GM12878 (cell line): ENCODE measurements at regions not wholly inside any gene's neighbourhood (a gene's known extent, or its start where the extent isn't known, plus 50 kb on each side); places are given as distances from the start of the nearest gene placed in this dataset.

Experiments used
- CBFB ChIP-seq: IDR thresholded peaks from 2 replicates; pipeline ENCODE4 v1.6.1; 2016; ENCODE audit warnings: antibody characterized with exemption, low read depth
- CREB1 ChIP-seq: IDR thresholded peaks from 2 replicates; pipeline ENCODE4 v1.6.1; 2012; ENCODE audit warnings: low read depth, mild to moderate bottlenecking, inconsistent platforms
- EP300 ChIP-seq, 2 experiments: fragments of 150-350 bp in 1 of 2; IDR thresholded peaks; 2 replicates each; pipeline ENCODE4 v1.6.1; 2011 to 2012; ENCODE audit warnings: low read depth in 2 of 2, low read length in 2 of 2, borderline replicate concordance in 1 of 2, improper control_type of control experiment in 1 of 2, inconsistent platforms in 1 of 2; ENCODE audit not compliant: control insufficient read depth in 1 of 2
- EZH2 ChIP-seq: IDR thresholded peaks from 2 replicates; pipeline ENCODE4 v1.6.1; 2012; ENCODE audit warnings: low read depth, mild to moderate bottlenecking, control low read depth, inconsistent platforms, low read length, borderline replicate concordance; ENCODE audit not compliant: control insufficient read depth
- HCFC1 ChIP-seq: fragments of 150-350 bp; IDR thresholded peaks from 2 replicates; pipeline ENCODE4 v1.6.1; 2014; ENCODE audit warnings: low read length
- JUNB ChIP-seq: IDR thresholded peaks from 2 replicates; pipeline ENCODE4 v1.6.1; 2016; ENCODE audit warnings: antibody characterized with exemption, mild to moderate bottlenecking
- POLR2A ChIP-seq: IDR thresholded peaks from 2 replicates; pipeline ENCODE4 v1.6.1; 2011; ENCODE audit warnings: low read depth, mild to moderate bottlenecking, low read length
- POLR2AphosphoS5 ChIP-seq: IDR thresholded peaks from 2 replicates; pipeline ENCODE4 v1.6.1; 2011; ENCODE audit warnings: mild to moderate bottlenecking, low read length, inconsistent platforms
- USF2 ChIP-seq: IDR thresholded peaks from 2 replicates; pipeline ENCODE4 v1.6.1; 2011; ENCODE audit warnings: low read depth, low read length, improper control_type of control experiment, borderline replicate concordance
- TF ChIP-seq, protein P1 (sequence below): IDR thresholded peaks from 2 replicates; pipeline ENCODE4 v1.6.1; 2011; ENCODE audit warnings: borderline replicate concordance, low read depth, mild to moderate bottlenecking, moderate library complexity, mixed read lengths, low read length; ENCODE audit not compliant: insufficient read depth; ENCODE audit errors: extremely low read length
- TF ChIP-seq, protein P2 (sequence below), 3 experiments: IDR thresholded peaks in 2 of 3; conservative IDR thresholded peaks in 1 of 3; 2 replicates each; pipeline ENCODE4 v1.5.1; 2011; ENCODE audit warnings: low read depth in 3 of 3, low read length in 3 of 3, mild to moderate bottlenecking in 3 of 3, control low read depth in 2 of 3, moderate library complexity in 2 of 3, inconsistent platforms in 1 of 3, mixed read lengths in 1 of 3; ENCODE audit not compliant: control insufficient read depth in 2 of 3, insufficient read depth in 1 of 3; ENCODE audit errors: extremely low read depth in 1 of 3

DNA sequence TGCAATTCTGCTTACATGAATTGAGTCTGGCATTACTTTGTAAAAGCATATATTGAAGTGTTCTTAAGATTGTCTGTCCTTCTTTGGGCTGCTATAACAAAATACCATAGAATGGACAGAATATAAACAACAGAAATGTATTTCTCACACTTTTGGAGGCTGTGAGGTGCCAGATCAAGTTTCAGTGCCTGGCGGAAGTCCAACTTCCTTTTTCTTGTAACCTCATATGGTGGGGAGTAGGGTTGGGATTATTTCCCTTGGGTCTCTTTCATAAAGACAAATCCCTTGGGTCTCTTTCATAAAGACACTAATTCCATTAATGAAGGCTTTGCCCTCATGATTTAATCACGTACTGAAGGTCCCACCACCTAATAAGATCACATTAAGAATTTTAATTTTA is 199.3 kb upstream of the GRID2 start:
- TF ChIP-seq CBFB (no peak), CREB1 (no peak), USF2 (no peak), EP300 (IDR thresholded peaks at IDR 0.05; ENCODE audit: borderline replicate concordance in 1 of 2, control insufficient read depth in 1 of 2, low read depth in 2 of 2, low read length in 2 of 2) (no peak), POLR2A (no peak), HCFC1 (no peak), POLR2AphosphoS5 (no peak), EZH2 (no peak), JUNB (no peak)
- TF ChIP-seq, protein P1, sequence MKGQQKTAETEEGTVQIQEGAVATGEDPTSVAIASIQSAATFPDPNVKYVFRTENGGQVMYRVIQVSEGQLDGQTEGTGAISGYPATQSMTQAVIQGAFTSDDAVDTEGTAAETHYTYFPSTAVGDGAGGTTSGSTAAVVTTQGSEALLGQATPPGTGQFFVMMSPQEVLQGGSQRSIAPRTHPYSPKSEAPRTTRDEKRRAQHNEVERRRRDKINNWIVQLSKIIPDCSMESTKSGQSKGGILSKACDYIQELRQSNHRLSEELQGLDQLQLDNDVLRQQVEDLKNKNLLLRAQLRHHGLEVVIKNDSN = no peak
- TF ChIP-seq, protein P2, sequence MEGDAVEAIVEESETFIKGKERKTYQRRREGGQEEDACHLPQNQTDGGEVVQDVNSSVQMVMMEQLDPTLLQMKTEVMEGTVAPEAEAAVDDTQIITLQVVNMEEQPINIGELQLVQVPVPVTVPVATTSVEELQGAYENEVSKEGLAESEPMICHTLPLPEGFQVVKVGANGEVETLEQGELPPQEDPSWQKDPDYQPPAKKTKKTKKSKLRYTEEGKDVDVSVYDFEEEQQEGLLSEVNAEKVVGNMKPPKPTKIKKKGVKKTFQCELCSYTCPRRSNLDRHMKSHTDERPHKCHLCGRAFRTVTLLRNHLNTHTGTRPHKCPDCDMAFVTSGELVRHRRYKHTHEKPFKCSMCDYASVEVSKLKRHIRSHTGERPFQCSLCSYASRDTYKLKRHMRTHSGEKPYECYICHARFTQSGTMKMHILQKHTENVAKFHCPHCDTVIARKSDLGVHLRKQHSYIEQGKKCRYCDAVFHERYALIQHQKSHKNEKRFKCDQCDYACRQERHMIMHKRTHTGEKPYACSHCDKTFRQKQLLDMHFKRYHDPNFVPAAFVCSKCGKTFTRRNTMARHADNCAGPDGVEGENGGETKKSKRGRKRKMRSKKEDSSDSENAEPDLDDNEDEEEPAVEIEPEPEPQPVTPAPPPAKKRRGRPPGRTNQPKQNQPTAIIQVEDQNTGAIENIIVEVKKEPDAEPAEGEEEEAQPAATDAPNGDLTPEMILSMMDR (IDR thresholded peaks at IDR 0.05 in 2 of 3, conservative IDR thresholded peaks at IDR 0.05 in 1 of 3; ENCODE audit: control insufficient read depth in 2 of 3, extremely low read depth in 1 of 3, insufficient read depth in 1 of 3, low read depth in 3 of 3, low read length in 3 of 3) = no peak
